ENCODE measurements at regions not wholly inside any gene's neighbourhood (a gene's known extent, or its start where the extent isn't known, plus 50 kb on each side); places are given as distances from the start of the nearest gene placed in this dataset.

- TF ChIP-seq AFF1 (IDR thresholded peaks at IDR 0.05; ENCODE audit: low read depth in 1 of 2, partially characterized antibody in 2 of 2): peak in 1 of 2 experiments; percentile 96
- no peak for TF ChIP-seq ZNF445 (CRISPR knock-in tag; IDR thresholded peaks at IDR 0.05; ENCODE audit: low read depth)
Observed at GRCh38 chr1:173307845-173308244, 100.7 kb upstream of the TNFSF4 start (continued).

GRCh38 chr1:173314656-173315055 lies 107.5 kb upstream of the TNFSF4 start:
- BruUV-seq (replicated peaks): no TSS peak
- TF ChIP-seq ZNF764 (CRISPR knock-in tag; IDR thresholded peaks at IDR 0.05; ENCODE audit: low read depth) (no peak), KLF10 (CRISPR knock-in tag; IDR thresholded peaks at IDR 0.05) (no peak), C11orf30 (IDR thresholded peaks at IDR 0.05; ENCODE audit: low read depth) (no peak), ZNF518B (CRISPR knock-in tag; IDR thresholded peaks at IDR 0.05) (no peak), TCF7 (IDR thresholded peaks at IDR 0.05; ENCODE audit: borderline replicate concordance) (no peak), MEF2D (tag; conservative IDR thresholded peaks at IDR 0.05; ENCODE audit: low read depth) (no peak), BACH1 (tag; IDR thresholded peaks at IDR 0.05) (no peak)
- WGBS (ENCODE audit: insufficient coverage, low coverage, missing lambda C conversion rate): 10% methylated on average over 1 of the region's 1 CpG
- POLR2A ChIA-PET: interaction anchor here (0.9 kb wide), 1 partner anchor 747 kb away, joined by 3 read pairs; no protein-coding TSS in a partner anchor
- Histone ChIP-seq H3K27me3 (ENCODE audit: control insufficient read depth in 2 of 2, insufficient read depth in 2 of 2, low read length in 2 of 2) (no peaks in the 10 kb centered on the region), H3K4me2 (ENCODE audit: insufficient read depth, low read length) (no peak overlapping the region), H3K9me1 (ENCODE audit: control insufficient read depth, insufficient read depth, low read length) (no peaks in the 10 kb centered on the region), H3K9ac (ENCODE audit: insufficient read depth in 1 of 2, low read depth in 2 of 2, low read length in 2 of 2) (no peak overlapping the region), H3K9me3 (replicated peaks; ENCODE audit: control insufficient read depth, insufficient read depth, low read depth, low read length) (no peaks in the 10 kb centered on the region), H2AFZ (ENCODE audit: low read depth, low read length) (no peak overlapping the region), H3K4me1 (replicated peaks in 1 of 2; ENCODE audit: control insufficient read depth in 2 of 2, insufficient read depth in 2 of 2, low read length in 2 of 2) (no peaks in the 10 kb centered on the region), H3K36me3 (ENCODE audit: control insufficient read depth, insufficient read depth, low read length) (no peaks in the 10 kb centered on the region), H3K79me2 (ENCODE audit: control insufficient read depth, insufficient read depth, low read length) (no peaks in the 10 kb centered on the region), H3K27ac (ENCODE audit: extremely low read depth, low read depth, low read length) (no peak overlapping the region), H4K20me1 (replicated peaks; ENCODE audit: control insufficient read depth, insufficient read depth, low read length) (no peaks in the 10 kb centered on the region), H3K4me3 (no peak overlapping the region)
- ATAC-seq (no peak), DNase-seq (ENCODE audit: extremely low read depth in 1 of 4, low spot score in 3 of 4) (no peak), FAIRE-seq (no peak)
- CTCF ChIA-PET (ENCODE audit: low intra/inter-chr PET ratio): no interaction called here
- intact Hi-C loops (cut with micrococcal nuclease): no loop called here
- in situ Hi-C loops (cut with MboI): no loop called here
